ENCODE measurements at regions not wholly inside any gene's neighbourhood (a gene's known extent, or its start where the extent isn't known, plus 50 kb on each side); places are given as distances from the start of the nearest gene placed in this dataset.

- Mint-ChIP-seq H3K36me3 (ENCODE audit: low read depth) (no peaks in the 10 kb centered on the region), H3K27me3 (peaks cover 1% of the 10 kb centered on the region), H3K9me3 (no peaks in the 10 kb centered on the region), H3K4me3 (no peak overlapping the region), H3K27ac (no peak overlapping the region), H3K4me1 (ENCODE audit: low read depth) (no peaks in the 10 kb centered on the region)
- intact Hi-C loops (cut with micrococcal nuclease), result no loop called here
- no peak for DNase-seq
- CTCF ChIA-PET, result no interaction called here
- POLR2A ChIA-PET, result no interaction called here
- TF ChIP-seq CTCF (IDR thresholded peaks at IDR 0.05), result no peak
- ATAC-seq, result no peak
Measured at GRCh38 chr4:24249972-24250371, 334.4 kb downstream of the DHX15 start.

- ChIA-PET CTCF (no interaction called here), POLR2A (no interaction called here)
Measured at GRCh38 chr4:24248674-24249630, 335.4 kb downstream of the DHX15 start.

GRCh38 chr4:24245491-24245820, 338.9 kb downstream of the DHX15 start:
- intact Hi-C loops (cut with micrococcal nuclease), result no loop called here
- no peak for TF ChIP-seq CTCF (IDR thresholded peaks at IDR 0.05)
- Mint-ChIP-seq H3K4me3 (no peak overlapping the region), H3K27me3 (peaks cover 1% of the 10 kb centered on the region), H3K27ac (no peak overlapping the region), H3K4me1 (ENCODE audit: low read depth) (no peaks in the 10 kb centered on the region), H3K36me3 (ENCODE audit: low read depth) (no peaks in the 10 kb centered on the region), H3K9me3 (no peaks in the 10 kb centered on the region)
- CTCF ChIA-PET, result no interaction called here
- POLR2A ChIA-PET, result no interaction called here
- DNase-seq (no peak), ATAC-seq (no peak)

More at GRCh38 chr4:24248674-24249630, 335.4 kb downstream of the DHX15 start:
- no peaks in the 10 kb centered on the region for H3K9me3 Mint-ChIP-seq
- H3K4me1 Mint-ChIP-seq (ENCODE audit: low read depth), result no peaks in the 10 kb centered on the region
- H3K27me3 Mint-ChIP-seq, result peaks cover 1% of the 10 kb centered on the region
- intact Hi-C loops (cut with micrococcal nuclease), result no loop called here
- H3K36me3 Mint-ChIP-seq (ENCODE audit: low read depth), result no peaks in the 10 kb centered on the region
- TF ChIP-seq CTCF (IDR thresholded peaks at IDR 0.05), result no peak
- DNase-seq (no peak), ATAC-seq (no peak)
- no peak overlapping the region for H3K27ac Mint-ChIP-seq
- H3K4me3 Mint-ChIP-seq, result no peak overlapping the region

GRCh38 chr4:24244663-24245490, 339.5 kb downstream of the DHX15 start:
- DNase-seq (no peak), ATAC-seq (no peak)
- Mint-ChIP-seq H3K9me3 (no peaks in the 10 kb centered on the region), H3K4me1 (ENCODE audit: low read depth) (no peaks in the 10 kb centered on the region), H3K36me3 (ENCODE audit: low read depth) (no peaks in the 10 kb centered on the region), H3K27me3 (peaks cover 1% of the 10 kb centered on the region), H3K27ac (no peak overlapping the region), H3K4me3 (no peak overlapping the region)
- no peak for TF ChIP-seq CTCF (IDR thresholded peaks at IDR 0.05)
- POLR2A ChIA-PET, result no interaction called here
- CTCF ChIA-PET, result no interaction called here
- intact Hi-C loops (cut with micrococcal nuclease), result no loop called here

GRCh38 chr4:24243641-24244040, 340.7 kb downstream of the DHX15 start:
- H3K4me3 Mint-ChIP-seq, result no peak overlapping the region
- ChIA-PET CTCF (interaction anchor here (1.2 kb wide), 1 partner anchor 13 kb away, joined by 3 read pairs; no protein-coding TSS in a partner anchor), POLR2A (no interaction called here)
- no peaks in the 10 kb centered on the region for H3K27me3 Mint-ChIP-seq
- H3K9me3 Mint-ChIP-seq, result no peaks in the 10 kb centered on the region
- H3K36me3 Mint-ChIP-seq (ENCODE audit: low read depth), result no peaks in the 10 kb centered on the region
- no peaks in the 10 kb centered on the region for H3K4me1 Mint-ChIP-seq (ENCODE audit: low read depth)
- no peak overlapping the region for H3K27ac Mint-ChIP-seq
- no peak for TF ChIP-seq CTCF (IDR thresholded peaks at IDR 0.05)
- intact Hi-C loops (cut with micrococcal nuclease), result no loop called here
- no peak for ATAC-seq
- no peak for DNase-seq
